PFSK-1 (cell line): ENCODE measurements at regions not wholly inside any gene's neighbourhood (a gene's known extent, or its start where the extent isn't known, plus 50 kb on each side); places are given as distances from the start of the nearest gene placed in this dataset.

ENCODE experiments used
- FOXP2 ChIP-seq: optimal IDR thresholded peaks from 2 replicates; pipeline ENCODE3; 2011; ENCODE audit warnings: borderline replicate concordance, control low read depth, inconsistent platforms; ENCODE audit not compliant: insufficient read depth; ENCODE audit errors: extremely low read length, extremely low read depth
- POLR2AphosphoS5 ChIP-seq: IDR thresholded peaks from 2 replicates; pipeline ENCODE4 v1.6.1; 2012; ENCODE audit warnings: low read depth, mild to moderate bottlenecking, control low read depth, low read length, moderate library complexity
- SIN3A ChIP-seq: IDR thresholded peaks from 2 replicates; pipeline ENCODE4 v1.6.1; 2012; ENCODE audit warnings: mild to moderate bottlenecking, low read length, moderate library complexity, borderline replicate concordance; ENCODE audit not compliant: insufficient read depth
- TAF1 ChIP-seq: IDR thresholded peaks from 2 replicates; pipeline ENCODE4 v1.6.1; 2012; ENCODE audit warnings: low read length, control low read depth, borderline replicate concordance; ENCODE audit not compliant: insufficient read depth
- TF ChIP-seq, protein P1 (sequence below), 2 experiments: IDR thresholded peaks; 2 replicates each; pipeline versions ENCODE4 v1.6.1 to v1.8.0; 2011 to 2012; ENCODE audit warnings: low read depth in 2 of 2, low read length in 2 of 2, control low read depth in 1 of 2, inconsistent platforms in 1 of 2, mild to moderate bottlenecking in 1 of 2, moderate library complexity in 1 of 2; ENCODE audit not compliant: insufficient read depth in 1 of 2

- TF ChIP-seq TAF1 (no peak), POLR2AphosphoS5 (no peak), FOXP2 (no peak), SIN3A (no peak)
- TF ChIP-seq, protein P1, sequence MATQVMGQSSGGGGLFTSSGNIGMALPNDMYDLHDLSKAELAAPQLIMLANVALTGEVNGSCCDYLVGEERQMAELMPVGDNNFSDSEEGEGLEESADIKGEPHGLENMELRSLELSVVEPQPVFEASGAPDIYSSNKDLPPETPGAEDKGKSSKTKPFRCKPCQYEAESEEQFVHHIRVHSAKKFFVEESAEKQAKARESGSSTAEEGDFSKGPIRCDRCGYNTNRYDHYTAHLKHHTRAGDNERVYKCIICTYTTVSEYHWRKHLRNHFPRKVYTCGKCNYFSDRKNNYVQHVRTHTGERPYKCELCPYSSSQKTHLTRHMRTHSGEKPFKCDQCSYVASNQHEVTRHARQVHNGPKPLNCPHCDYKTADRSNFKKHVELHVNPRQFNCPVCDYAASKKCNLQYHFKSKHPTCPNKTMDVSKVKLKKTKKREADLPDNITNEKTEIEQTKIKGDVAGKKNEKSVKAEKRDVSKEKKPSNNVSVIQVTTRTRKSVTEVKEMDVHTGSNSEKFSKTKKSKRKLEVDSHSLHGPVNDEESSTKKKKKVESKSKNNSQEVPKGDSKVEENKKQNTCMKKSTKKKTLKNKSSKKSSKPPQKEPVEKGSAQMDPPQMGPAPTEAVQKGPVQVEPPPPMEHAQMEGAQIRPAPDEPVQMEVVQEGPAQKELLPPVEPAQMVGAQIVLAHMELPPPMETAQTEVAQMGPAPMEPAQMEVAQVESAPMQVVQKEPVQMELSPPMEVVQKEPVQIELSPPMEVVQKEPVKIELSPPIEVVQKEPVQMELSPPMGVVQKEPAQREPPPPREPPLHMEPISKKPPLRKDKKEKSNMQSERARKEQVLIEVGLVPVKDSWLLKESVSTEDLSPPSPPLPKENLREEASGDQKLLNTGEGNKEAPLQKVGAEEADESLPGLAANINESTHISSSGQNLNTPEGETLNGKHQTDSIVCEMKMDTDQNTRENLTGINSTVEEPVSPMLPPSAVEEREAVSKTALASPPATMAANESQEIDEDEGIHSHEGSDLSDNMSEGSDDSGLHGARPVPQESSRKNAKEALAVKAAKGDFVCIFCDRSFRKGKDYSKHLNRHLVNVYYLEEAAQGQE (IDR thresholded peaks at IDR 0.05; ENCODE audit: insufficient read depth in 1 of 2, low read depth in 2 of 2, low read length in 2 of 2): no peak
These were observed 282.3 kb upstream of the MAD2L1 start for GRCh38 chr4:120348948-120349347.
